Stimulated activated CD4-positive, alpha-beta T cell treated with anti-CD3 and anti-CD28 coated beads, Interleukin-2, amount 100 ng/mL, for 24 hours (primary cell): ENCODE measurements at regions not wholly inside any gene's neighbourhood (a gene's known extent, or its start where the extent isn't known, plus 50 kb on each side); places are given as distances from the start of the nearest gene placed in this dataset.

Experiments used
- DNase-seq, 2 donors: peaks; one replicate each; pipeline ENCODE4 v3.0.0-alpha.2; 2020

DNA sequence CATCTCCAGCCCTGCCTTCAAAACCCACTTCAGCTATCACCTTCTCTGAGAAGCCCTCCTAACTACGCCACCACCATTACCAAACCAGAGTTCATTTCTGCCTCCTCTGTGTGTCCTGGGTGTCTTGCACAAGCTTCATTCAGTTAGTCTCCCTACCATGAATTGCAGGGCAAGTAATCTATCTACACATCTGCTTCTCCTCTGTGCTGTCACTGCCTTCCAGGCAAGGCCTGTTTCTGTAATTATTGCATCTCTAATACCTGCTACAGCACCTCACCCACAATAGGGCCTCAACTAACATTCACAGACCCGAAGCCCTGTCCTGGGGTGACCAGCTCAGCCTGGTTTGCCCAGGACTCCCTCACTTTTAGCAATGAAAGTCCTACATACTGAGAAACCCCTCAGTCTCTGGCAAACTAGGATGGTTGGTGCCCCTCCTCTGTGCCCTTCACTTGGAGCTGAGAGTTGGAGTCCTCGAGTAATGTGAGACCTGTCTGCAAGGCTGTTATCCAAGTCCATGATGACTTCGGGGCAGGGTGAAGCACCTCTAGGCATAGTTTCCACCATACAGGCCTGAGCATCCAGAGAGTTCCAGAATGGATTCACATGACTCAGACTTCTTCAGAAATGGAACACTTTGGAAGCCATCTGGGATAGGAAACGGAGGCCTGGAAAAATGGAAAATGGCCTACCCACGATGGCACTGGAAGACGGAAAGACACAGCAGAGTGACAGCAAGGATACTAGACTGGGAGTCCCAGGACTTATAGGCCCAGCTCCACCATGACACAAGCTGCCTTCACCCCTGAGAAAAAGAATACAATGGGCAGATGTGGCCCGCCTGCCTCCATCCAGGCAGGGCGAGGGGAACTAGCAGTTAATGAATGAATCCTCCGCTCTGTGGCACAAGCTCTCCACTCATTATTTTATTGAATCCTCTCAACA lies 269.3 kb downstream of the BUD13 start:
- DNase-seq: no peak

DNA sequence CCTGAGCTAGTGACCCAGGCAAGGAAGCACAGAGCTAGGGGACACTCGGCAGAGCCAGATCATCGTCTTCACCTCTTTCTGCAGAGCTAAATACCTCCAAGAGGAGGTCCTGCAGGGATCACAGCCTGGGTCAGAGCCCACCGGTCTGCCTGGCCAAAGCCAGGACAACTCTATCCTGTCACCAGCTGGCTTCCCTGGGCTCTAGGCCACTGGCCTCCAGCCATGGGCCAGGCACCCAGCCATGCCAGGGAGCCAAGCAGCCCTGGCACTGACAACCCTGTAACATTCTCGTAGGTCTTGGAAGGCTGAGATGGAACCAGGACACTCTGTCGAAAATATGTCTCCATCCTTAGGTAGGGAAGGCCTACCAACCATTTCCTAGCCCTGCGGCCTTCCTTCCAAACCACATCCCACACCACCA lies 270.1 kb downstream of the BUD13 start:
- no peak for DNase-seq

DNA sequence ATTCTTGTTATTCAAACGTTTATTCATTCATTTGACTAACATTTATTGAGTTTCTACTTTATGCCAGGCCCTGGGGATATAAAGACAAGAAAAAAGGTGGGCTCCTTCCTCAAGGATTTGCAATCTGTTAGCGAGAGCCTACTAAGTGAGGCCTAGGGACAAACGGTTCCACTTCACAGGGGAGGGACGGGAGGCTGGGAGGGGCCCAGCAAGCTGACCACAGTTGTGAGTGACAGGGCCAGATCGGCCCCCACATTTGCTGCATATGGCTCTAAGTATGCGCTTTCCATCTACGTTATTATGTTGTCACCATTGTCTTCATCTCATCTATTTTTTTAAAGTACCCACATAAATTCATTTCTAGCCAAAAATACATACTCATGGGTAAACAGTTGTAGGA lies 271.1 kb downstream of the BUD13 start:
- no peak for DNase-seq

DNA sequence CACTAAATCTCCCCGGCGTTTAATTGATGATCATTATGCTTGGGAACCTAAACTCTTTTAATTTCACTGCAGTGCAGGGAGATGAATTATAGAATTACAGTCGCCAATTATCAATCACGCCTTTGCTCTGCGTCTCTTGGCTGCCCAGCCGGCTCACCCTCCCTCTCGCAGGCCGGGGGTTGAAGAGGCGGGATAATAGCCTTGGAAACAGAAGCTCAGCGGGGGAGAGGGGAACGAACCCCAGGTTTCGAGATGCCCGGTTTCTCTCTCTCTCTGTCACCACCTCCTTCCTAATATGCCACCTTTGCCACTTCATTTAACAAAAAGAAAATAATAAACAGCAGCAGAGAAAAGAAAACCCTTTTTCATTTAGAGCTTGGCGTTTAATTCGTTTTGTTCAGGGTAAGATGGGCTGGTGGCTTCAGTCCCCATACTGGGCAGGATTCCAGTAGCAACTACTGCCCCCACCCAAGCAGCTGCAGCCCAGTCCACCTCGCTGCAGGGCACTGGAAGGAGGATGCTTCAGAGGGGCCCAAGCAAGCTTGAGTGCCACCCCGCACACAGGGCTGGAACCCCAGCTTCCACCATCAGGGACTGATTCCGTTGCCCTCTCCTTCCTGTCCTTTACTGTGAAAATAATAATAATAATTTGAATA lies 271.7 kb downstream of the BUD13 start:
- DNase-seq: no peak

DNA sequence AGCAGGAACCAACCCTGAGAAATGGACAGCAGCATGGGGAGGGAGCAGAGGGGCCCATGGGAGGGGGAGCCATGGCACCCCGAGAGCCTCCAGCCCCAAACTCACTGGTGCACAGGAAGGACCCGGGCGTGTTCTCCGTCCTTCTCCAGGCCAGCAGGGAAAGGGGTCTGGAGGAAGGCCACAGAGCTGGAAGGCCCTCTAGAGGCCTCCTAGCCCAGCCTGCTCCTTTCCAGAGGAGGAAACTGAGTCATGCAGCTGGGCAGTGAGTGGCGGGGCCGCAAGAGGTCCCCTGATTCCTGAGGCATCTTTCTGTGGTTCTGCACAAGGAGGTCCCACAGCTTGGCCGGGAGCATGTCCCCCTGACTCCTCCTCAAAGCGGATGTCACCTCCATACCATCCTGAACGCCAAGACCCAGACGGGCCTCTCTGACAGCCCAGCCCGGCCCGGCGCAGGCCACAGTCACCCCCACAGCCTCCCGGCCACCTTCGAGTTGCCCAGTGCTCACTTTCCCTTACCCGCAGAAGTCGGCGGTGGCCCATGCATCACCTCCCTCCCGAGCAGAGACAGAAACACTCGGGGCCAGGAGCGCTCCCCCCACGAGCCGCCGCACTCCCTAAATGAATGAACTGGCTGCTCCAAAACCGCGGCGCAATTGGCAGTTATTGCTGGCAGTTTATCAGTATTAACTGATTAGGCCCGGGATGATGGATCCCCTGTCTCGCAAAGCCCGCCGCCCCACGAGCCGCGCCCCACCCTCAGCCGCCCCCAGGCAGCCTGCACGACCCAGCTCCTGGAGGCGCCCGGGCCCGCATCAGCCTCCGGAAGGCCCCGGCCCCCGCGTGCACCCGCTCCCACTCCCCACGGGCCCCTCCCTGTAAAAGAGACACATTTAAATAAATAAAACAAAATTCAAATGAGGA lies 272.5 kb downstream of the BUD13 start:
- DNase-seq: no peak

DNA sequence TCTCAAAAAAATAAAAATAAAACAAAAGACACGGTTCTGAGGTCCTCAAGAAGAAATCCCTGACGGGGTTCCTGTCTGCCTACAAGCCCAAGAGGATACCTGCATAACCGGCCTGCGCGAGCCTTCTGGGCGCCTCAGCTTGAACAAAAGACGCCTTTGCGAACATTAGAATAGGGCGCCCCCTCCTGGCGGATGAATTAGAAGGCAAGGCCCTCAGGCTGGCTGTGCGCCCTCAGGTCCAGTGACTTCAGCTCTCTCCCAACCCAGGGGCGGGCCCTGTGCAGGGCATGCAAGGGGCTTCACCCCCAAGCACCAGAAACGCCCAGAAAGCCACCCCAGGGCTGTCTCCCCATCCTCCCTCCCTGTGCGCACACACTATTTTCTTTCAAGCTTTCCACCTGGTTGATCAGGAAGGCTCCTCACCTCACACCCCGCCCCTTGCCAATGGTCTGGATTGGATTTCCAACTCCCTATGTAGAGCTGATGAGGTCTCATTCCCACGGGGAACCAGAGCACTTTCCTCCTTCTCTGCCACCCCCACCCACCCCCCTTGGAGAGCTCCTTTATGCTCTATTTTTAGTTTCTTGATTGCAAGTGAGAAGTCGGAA lies 273.3 kb downstream of the BUD13 start:
- peak; percentile 45 to 81 for DNase-seq

DNA sequence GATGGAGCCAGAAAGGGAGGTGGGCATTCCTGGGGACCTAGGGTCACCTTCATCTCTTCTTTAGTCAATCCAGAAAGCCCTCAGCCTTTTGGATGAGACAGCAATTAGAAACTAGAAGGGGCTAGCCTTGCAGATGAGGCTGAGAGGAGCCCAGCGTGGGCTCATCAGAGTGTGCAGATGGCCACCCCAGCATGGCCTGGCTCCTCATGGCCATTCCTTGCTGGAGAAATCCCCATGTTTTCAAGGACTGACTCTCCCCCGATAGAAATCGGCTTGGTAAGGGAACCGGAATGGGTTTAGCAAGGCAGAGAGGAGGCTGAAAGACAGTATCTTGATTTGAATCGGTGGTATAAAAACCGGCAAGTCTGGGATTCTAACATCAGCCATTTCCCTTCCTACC lies 274.6 kb downstream of the BUD13 start:
- DNase-seq: no peak

DNA sequence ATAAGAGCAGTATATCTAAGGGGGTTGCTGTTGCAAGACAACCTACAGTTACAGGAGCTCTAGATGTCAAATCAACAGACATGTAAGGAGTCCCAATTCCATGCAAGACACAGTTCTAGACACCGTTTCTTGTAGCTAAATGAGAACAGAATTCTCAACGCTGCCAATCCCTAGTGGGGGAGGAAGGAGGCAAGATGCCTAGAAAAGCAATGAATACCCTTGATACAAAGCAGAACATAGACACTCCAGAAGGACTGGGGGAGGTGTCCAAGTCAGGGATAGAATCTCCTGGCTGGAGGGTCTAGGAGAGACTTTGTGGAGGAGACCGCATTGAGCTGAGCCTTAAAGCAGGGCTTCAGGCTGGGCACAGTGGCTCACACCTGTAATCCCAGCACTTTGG lies 280.2 kb downstream of the BUD13 start:
- DNase-seq: no peak

DNA sequence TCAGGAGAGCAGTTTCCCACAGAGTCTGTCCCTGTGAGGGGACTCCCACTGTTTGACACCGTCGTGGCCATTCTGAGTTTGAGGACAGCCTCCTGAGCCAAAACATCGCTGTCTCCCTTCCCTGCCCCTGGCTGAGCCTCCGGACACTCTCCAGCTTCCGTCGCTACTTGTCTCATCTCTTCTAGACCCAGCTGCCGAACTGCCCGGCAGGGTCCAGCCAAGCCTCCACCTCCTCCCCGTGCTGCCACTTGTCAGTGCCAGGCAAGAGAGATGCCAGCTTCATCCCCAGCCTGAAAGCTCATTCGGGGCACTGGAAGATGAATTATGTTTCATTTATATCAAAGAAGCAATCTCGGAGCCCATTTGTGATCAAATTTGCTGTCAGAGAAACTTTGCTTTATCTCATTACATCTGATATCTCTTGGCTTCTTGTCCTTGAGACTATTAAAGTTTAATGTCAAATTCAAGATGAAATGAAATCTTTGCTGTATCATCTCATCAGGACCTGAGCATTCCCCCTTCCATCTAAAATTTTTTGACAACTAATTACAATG lies 283.9 kb downstream of the BUD13 start:
- no peak for DNase-seq

DNA sequence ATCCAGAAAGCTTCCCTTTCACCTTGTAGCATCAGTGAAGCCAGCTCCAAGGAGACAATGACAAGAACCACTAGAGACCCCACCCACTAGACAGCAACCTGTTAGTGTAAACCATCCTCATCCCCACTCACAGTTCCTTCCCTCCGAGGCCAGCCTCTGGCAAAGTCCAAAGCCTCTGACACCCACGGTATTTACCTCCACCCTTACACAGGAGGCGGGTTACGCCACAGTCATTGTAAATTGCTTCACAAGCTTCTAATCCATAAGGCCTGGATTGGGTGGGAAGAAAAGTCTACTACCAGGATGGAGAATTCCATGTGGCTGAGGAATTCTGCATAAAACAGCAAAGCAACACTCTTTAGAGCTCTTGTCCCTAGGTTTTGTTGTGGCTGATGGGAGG lies 287.4 kb downstream of the BUD13 start:
- no peak for DNase-seq

DNA sequence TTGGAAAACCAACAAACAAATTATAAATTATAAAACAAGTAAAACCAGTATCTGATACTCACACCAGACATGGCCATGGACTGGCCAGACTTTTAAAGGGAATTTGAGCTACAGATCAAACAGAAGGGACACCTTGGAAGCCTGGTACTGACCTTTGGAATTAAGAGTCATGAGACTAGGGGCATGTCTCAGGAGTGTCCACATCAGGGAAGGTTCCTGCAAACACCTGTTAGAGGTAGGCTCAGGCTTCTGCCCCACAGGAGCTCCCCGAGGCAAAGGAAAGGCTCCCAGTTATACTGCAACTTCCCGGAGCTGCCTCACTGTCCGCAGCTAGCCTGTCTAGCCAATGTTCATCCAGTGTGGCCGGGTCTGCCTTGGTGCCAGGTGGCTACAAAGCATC lies 290.1 kb downstream of the BUD13 start:
- no peak for DNase-seq

DNA sequence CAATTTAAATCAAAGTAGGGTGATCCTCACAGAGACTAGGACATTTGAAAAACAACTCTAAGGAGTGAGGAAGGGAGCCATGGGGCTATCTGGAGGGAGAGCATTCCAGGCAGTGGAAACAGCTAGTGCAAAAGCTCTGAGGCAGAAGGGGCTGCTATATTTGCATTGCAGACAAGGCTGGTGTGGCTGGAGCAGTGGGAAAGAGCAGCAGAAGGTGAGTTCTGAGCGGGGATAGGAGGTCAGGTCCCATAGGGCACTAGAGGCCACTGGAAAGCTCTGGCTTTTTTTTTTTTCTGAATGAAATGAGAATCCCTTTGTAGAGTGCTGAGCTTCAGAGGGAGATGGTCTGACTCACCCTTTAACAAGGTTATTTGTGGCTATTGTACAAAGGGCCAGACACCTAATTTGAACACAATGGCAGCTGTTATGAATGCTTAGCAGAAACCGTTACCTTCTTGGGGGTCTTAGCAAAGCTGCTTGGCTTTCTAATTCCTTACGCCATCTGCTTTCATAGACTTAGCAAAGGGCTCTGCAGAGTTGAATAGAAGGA lies 291.6 kb downstream of the BUD13 start:
- DNase-seq: no peak

DNA sequence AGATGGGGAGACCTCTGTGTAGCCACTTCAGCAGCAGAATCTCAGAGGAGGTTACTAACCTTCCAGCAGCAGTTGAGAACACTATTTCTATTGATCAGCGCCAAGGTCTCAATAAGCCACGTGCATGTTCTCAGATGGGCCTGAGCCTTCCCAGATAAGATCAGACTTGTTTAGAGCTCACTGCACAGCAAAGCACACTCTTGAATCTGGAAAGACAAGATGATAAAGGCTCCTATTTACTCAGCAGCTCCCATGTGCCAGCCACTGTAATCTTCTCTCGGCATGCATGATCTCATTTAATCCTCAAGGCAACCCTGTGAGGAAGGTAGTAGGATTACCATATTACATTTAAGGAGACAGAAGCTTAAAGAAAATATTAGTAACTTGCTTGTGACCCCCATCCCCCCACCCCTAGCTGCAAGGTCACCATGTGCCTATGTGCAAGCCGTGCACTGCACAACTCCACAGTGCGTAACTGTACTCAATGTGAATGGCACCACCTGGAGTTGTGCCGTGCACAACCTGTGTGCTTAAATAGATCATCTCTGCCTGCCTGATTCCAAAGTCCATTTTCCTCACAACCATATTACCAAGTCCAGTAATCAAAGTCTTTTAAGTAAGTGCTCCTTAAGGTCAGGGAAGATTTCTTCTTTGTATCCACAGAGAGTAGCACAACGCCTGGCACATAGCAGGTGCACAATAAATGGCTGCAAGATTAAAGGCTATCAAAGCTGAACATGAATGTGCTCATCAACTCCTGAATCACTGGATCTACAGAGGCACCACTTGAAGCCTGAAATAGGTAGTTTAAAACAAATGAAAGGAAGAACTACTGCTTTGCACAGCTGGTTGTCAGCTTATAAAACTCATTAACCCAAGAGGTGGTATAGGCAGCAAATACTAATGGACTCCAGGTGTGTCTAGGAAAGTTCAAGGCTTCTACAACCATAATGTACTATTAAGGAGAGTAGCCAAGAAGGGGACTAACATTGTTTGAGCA lies 293.8 kb downstream of the BUD13 start:
- DNase-seq: no peak

DNA sequence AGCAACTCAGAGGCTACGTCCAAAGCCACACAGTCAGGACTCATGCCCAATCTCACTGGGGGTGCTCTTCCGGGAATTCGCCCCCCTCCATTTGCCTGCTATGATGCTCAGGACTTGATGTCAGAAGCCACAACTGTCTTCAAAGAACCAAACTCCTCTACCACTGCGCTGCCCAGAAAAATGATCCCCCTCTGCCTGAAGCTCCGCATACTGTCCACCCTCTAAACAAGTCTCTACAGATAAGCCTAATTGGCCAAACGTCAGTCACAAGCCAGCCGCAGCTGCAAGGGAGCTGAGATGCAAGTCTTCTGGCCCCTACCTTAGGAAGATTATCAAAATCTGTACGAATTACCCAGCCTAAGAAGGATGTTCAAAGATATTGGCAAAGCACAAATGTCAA lies 294.6 kb downstream of the BUD13 start:
- no peak for DNase-seq

DNA sequence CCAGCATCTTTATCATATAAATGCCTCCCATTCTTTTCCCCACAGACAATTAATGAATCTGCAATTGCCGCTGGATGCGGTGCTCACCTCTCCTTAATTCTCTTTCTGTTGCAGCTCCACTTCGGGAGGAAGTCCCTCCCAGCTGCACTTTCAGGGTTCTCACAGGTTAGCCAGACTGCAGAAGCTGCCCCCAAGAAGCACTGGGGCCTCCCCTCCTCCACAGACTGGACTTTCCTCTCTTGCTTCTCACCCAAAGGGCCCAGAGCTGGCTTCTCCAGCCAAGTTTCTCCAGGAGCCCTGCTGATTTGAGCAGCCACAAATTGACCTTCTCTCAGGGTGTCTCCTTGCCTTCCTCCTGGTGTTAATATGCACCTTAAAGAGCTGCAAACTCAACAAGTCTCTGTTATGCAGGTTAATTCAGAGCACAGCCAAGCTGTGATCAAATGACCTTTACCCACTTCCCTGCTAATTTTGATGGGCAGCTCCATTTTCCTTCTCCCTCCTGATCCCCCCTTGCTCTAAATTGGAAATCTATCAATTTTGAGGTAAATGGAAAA lies 298.9 kb downstream of the BUD13 start:
- no peak for DNase-seq

DNA sequence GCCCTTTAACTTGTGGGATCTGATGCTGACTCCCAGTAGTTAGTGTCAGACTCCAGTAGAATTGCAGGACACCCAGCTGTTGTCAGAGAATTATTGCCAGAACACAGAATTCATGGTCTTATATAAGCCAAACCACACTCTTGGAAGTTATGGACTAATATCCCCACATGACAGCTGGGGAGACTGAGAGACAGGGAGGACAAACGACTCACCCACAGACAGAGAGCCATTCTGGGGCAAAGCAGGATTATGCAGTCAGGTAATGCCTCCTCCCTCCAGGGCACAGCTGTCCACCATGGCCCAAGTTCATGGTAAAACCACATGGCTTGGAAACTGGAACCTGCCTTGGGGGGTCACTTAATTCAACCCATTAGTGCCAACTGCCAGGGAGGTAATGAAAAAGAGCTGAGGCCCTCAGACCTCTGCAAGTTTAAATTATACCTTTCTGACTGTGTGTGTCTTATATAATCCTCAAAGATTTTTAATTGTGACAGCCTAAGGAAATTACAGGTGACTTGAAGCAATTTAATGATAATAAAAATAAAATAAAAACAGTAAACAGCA lies 299.5 kb downstream of the BUD13 start:
- DNase-seq: no peak

DNA sequence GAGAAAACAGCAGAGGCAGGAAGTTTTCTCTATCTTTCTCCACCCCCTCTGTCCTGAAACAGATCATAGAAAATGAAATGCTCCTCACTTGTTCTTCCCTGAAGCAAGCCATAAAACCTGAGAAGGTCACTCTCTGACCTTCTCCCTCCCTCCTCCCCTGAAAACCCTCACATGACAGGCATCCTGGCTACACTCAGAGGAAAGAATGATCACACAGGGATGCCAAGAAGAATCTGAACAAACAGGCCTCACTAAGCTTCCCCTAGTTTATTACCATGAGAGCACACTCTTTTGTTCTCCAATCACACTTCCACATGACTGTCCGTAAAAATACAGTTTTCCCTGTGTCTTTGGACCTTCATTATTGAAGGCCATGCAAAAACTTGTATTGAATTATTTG lies 300.1 kb downstream of the BUD13 start:
- DNase-seq: no peak

DNA sequence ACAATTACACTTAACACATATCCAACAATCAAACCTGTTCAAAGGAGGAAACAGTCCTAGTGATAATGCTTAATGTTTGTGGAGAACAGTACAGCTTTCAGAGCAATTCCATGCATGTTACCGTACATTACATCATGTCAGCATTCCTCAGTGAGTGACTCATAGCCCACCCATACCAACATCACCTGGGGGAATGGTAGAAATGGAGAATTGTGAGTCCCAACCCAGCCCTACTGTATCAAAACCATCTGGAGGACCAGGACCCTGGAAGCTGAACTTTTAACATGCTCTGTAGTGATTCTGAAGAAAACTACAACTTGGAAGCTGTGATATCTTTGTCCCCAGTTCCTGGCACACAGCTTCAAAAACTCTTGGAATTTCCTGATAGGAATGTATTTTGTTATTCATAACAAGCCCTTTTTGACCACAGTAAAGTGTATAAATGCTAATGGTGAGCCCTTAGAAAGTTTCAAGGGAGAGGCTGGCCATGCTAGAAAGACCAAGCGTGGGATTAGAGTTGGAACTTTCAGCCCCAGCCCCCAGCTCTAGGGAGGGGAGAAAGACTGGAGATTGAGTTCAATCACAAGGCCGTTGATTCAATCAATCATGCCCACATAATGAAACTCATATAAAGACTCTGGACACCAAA lies 301.1 kb downstream of the BUD13 start:
- no peak for DNase-seq

DNA sequence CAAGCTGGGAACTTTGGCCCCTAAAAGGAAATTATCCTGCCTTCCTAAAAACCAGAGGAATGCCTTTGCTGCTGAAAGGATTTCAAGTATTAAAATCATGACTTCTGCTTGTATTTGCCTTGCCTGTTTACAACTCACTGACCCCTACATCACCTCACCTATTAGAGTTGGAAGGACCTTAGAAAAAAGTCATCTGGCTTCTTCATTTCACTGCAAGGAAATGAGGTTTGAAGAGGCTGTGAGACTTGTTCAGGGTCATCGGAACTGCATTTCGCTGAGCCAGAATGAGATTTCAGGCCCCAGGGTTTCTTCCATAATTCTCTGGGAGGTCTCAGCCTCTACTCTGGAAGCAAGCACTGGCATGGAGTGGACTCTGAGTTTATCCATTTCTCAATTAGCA lies 304.1 kb downstream of the BUD13 start:
- DNase-seq: no peak

DNA sequence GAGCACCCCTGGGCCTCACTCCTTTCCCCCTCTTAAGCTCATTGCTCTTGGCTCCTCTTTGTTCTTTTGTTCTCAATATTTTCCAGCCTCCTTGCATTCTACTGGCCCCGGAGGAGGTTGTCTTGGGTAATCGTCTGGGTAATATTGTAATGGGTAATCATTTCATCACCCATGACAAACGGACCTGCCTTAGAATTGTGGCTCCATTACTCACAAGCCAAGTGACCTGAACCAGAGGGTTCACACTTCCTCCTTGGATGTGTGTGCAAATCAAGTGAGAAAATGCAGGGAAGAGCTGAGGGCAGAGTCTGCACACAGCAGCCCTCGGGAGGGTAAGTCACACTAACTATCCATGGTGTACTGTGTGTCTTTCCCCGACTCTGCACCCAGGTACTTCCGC lies 305.0 kb downstream of the BUD13 start:
- DNase-seq: no peak
